ENCODE measurements at regions not wholly inside any gene's neighbourhood (a gene's known extent, or its start where the extent isn't known, plus 50 kb on each side); places are given as distances from the start of the nearest gene placed in this dataset.

DNA sequence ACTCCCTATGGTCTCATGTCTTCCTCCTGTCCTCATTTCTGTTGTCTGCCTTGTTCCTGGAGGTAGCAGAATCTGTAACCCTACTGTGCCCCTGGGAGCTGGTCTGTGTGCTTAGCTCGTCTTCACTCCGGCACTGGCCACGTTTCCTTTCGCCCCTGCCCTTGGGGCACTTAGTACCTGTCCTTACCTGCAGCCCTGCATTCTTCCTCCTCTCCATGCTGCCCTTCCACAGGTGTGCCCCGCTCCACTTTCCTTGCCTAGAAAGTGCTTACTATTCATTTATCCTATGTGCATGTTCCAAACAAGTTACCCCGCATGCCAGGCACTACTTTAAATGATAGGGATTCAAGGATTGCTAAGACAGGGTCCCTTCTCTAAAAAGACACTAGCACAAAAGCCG lies 199.9 kb upstream of the ZMIZ1 start:
- Histone ChIP-seq H3K36me3 (replicated peaks) (no peaks in the 10 kb centered on the region), H3K4me3 (no peak overlapping the region), H3K27me3 (ENCODE audit: low read depth) (no peaks in the 10 kb centered on the region), H3K4me1 (no peaks in the 10 kb centered on the region), H3K9me3 (no peaks in the 10 kb centered on the region)
- no peak for DNase-seq (ENCODE audit: low spot score in 2 of 2)
- in situ Hi-C loops (cut with MboI; ENCODE audit: low sequenced_read_pairs): no loop called here

DNA sequence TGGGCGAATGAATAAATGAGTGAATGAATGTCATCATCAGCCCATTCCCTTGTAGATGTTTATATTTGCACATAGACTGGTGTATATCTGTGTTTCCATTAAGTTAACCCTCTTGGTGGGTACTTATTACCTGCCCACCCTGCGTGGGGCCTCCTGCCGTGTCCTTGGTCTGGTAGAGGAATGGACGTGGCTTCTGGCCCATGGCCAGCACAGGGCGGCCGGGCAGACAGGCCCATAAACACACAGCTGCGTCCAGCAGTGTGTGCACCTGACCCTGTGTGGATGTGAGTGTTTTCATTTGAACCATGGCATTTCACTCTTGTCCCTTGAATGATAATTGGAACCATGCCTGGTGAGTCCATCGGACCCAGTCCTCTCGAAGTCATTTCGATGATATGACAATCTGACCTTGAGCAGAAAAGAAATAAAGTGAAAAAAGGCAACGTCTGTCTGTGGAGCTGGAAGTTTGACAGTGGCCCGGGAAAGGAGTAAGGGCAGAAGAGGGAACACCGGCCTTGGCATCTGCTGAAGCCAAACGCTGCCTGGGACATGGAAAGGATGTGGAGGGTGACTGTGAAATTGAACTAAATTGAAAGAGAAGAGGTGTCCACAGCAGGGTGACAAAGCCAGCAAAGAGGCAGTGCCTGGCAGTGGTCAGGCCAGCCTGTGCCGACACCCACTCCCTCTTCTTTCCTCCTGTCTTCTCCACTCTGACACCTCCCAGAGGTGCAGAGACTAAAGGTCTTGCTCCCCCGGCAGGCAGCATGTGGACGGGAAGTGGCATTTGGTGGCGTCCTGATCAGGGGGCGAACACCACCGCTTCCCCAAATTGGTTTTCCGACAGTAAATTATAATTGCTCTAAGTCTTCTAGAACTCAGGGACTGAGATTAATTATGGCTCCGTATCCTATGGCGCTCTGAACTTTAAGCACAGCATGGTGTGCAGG lies 199.0 kb upstream of the ZMIZ1 start:
- no peaks in the 10 kb centered on the region for H3K9me3 ChIP-seq
- in situ Hi-C loops (cut with MboI; ENCODE audit: low sequenced_read_pairs): no loop called here

DNA sequence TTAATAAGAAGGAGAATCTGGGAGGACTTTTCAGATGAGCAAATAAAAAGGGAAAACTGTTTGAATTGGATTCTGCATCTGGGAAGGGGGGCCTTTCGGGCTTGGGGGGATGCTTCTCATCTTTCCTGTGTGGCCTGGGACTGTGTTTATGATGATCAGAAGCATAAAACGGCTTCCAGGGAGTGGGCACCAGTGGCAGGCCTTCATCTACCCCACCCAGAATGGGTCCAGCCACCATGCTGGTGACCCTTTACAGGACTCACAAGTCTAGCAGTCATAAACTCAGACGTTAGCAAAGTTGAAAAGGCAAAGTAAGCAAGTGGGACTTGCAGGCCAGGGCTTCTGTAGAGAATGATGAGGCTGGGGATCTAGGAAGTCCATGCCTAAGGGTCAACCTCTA lies 198.3 kb upstream of the ZMIZ1 start:
- in situ Hi-C loops (cut with MboI; ENCODE audit: low sequenced_read_pairs): no loop called here
- Histone ChIP-seq H3K36me3 (replicated peaks) (no peaks in the 10 kb centered on the region), H3K4me3 (no peak overlapping the region), H3K27me3 (ENCODE audit: low read depth) (peaks cover 5% of the 10 kb centered on the region), H3K4me1 (no peaks in the 10 kb centered on the region), H3K9me3 (no peaks in the 10 kb centered on the region)
- no peak for DNase-seq (ENCODE audit: low spot score in 2 of 2)

More for the DNA sequence above, 199.0 kb upstream of the ZMIZ1 start:
- H3K4me3 ChIP-seq: no peak overlapping the region
- H3K36me3 ChIP-seq (replicated peaks): no peaks in the 10 kb centered on the region
- no peak for DNase-seq (ENCODE audit: low spot score in 2 of 2)
- H3K4me1 ChIP-seq: no peaks in the 10 kb centered on the region
- H3K27me3 ChIP-seq (ENCODE audit: low read depth): peaks cover 5% of the 10 kb centered on the region

DNA sequence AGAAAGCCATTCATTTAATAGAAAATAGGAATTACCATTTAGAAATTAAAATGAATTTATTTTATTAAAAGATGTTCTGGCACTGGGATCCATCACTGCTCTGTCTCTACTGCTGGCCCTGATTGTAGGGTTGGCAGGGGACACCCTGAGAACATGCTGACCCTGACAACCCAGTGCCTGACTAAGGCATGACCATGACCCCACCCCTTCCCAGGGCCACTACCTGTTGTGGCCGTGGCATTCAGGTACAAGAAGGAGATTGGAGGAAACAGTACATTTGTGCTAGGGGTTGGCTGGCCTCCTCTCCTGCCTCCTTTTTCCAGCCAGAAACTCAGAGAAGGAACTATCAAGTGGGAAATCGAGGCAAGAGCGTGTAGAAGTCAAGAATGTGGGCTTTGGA lies 197.0 kb upstream of the ZMIZ1 start:
- no peaks in the 10 kb centered on the region for H3K36me3 ChIP-seq (replicated peaks)
- DNase-seq (ENCODE audit: low spot score in 2 of 2): no peak
- H3K27me3 ChIP-seq (ENCODE audit: low read depth): peaks cover 5% of the 10 kb centered on the region
- H3K4me1 ChIP-seq: no peaks in the 10 kb centered on the region
- no peak overlapping the region for H3K4me3 ChIP-seq
- H3K9me3 ChIP-seq: no peaks in the 10 kb centered on the region
- in situ Hi-C loops (cut with MboI; ENCODE audit: low sequenced_read_pairs): no loop called here

DNA sequence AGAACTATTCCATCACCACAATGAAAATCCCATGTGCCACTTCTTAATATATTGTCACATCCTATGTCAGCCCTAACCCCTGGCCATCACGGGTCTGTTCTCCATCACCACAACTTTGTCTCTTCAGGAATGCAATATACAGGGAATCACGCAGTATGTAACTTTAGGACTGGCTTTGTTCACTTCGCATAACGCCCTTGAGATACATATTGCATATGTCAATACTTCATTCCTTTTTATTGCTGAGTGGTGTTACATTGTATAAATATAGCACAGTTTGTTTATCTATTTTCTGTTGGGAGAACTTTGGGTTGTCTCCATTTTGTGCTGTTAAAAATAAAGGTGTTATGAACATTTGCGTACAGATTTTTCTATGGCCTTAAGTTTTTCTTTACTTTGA lies 195.4 kb upstream of the ZMIZ1 start:
- H3K27me3 ChIP-seq (ENCODE audit: low read depth): peaks cover 5% of the 10 kb centered on the region
- no peak for DNase-seq (ENCODE audit: low spot score in 2 of 2)
- no peaks in the 10 kb centered on the region for H3K4me1 ChIP-seq
- H3K4me3 ChIP-seq: no peak overlapping the region
- no peaks in the 10 kb centered on the region for H3K9me3 ChIP-seq
- in situ Hi-C loops (cut with MboI; ENCODE audit: low sequenced_read_pairs): no loop called here
- no peaks in the 10 kb centered on the region for H3K36me3 ChIP-seq (replicated peaks)

DNA sequence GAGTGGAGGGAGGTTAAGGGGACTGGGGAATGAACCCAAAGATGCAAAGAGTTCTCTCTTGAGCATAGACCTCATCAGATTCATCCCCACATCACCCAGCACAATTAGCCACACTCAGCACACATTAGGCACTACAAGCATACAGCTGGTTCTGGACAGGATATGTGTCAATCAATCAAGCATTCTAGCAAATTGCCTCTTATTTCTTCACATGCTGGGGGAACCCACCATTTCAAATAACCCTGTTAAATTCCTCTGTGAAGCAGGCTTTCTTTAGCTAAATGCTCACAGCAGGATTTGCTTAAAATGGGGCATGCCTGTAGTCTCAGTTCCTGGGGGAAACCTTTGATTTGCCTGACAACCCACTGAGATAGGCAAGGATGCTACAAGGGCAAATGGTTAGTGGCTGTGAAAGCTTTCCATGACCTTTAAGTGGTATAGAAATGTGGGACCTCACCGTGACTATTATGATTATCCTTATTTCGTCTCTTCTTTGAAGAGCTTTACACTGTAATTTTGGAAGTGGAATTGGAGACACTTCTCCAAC lies 193.4 kb upstream of the ZMIZ1 start:
- no peak for DNase-seq (ENCODE audit: low spot score in 2 of 2)
- in situ Hi-C loops (cut with MboI; ENCODE audit: low sequenced_read_pairs): no loop called here
- peaks cover 5% of the 10 kb centered on the region for H3K27me3 ChIP-seq (ENCODE audit: low read depth)
- no peak overlapping the region for H3K4me3 ChIP-seq
- no peaks in the 10 kb centered on the region for H3K4me1 ChIP-seq
- H3K36me3 ChIP-seq (replicated peaks): no peaks in the 10 kb centered on the region
- H3K9me3 ChIP-seq: no peaks in the 10 kb centered on the region

DNA sequence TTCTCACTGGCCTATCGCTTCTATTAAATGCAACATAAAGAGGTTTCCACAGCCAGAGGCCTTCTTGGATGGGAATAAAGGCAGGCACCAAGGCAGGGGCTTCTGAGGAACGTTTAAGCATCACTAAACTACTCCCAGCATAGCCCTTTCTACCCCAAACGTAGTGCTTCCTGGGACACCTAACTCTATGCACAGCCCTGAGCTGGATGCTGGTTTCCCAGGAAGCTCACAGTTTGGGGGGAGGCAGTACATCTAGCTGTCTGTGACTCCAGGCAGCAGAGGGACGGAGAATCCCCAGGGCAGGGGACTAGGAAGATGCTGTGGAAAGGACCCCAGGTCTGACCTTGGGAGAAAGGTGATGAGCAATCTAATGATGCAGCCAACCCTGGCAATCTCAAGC lies 192.8 kb upstream of the ZMIZ1 start:
- no peak for DNase-seq (ENCODE audit: low spot score in 2 of 2)
- H3K9me3 ChIP-seq: no peaks in the 10 kb centered on the region
- in situ Hi-C loops (cut with MboI; ENCODE audit: low sequenced_read_pairs): no loop called here
- H3K4me1 ChIP-seq: no peaks in the 10 kb centered on the region
- no peak overlapping the region for H3K4me3 ChIP-seq
- H3K27me3 ChIP-seq (ENCODE audit: low read depth): peaks cover 5% of the 10 kb centered on the region
- H3K36me3 ChIP-seq (replicated peaks): no peaks in the 10 kb centered on the region

DNA sequence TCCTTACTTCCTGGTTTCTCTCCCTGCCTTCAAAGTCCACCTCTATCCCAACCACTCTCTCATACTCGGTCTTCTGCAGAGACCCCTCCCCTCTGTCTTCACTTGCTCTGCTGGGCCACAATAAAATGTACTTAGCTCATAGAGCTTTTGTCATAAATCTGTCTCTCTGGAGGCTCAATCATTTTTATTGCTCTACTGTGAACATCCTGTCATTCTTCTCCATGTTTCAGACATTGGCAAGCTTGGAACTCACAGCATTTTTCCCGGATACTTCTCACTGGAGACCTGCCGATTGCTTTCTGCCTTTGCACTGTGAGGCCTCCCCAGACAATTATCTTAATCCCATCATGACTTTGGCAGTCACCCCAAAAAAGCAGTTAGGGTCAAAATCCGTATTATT lies 192.3 kb upstream of the ZMIZ1 start:
- no peaks in the 10 kb centered on the region for H3K9me3 ChIP-seq
- H3K4me3 ChIP-seq: no peak overlapping the region
- no peaks in the 10 kb centered on the region for H3K4me1 ChIP-seq
- in situ Hi-C loops (cut with MboI; ENCODE audit: low sequenced_read_pairs): no loop called here
- DNase-seq (ENCODE audit: low spot score in 2 of 2): no peak
- no peaks in the 10 kb centered on the region for H3K36me3 ChIP-seq (replicated peaks)
- H3K27me3 ChIP-seq (ENCODE audit: low read depth): peaks cover 5% of the 10 kb centered on the region

DNA sequence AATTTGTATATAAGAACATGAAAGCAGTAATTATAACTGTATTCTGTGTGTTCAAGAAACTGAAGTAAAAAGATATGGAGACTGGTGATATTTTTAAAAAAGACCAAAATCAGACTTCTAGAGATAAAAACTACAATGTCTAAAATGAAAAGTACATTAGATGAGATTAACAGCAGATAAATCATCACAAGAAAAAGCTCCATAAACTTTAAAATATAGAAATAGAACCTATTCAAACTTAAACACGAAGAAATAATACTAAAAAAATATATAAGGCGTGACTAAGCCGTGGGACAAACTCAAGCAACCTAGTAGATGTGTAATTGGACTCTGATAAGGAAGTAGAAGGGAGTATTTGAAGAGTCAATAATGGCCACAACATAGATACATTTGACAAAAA lies 189.1 kb upstream of the ZMIZ1 start:
- no peaks in the 10 kb centered on the region for H3K9me3 ChIP-seq
- H3K4me3 ChIP-seq: no peak overlapping the region
- no peaks in the 10 kb centered on the region for H3K36me3 ChIP-seq (replicated peaks)
- H3K27me3 ChIP-seq (ENCODE audit: low read depth): no peaks in the 10 kb centered on the region; the same call in 1 of the 2 replicates
- no peak for DNase-seq (ENCODE audit: low spot score in 2 of 2)
- in situ Hi-C loops (cut with MboI; ENCODE audit: low sequenced_read_pairs): no loop called here
- H3K4me1 ChIP-seq: no peaks in the 10 kb centered on the region

DNA sequence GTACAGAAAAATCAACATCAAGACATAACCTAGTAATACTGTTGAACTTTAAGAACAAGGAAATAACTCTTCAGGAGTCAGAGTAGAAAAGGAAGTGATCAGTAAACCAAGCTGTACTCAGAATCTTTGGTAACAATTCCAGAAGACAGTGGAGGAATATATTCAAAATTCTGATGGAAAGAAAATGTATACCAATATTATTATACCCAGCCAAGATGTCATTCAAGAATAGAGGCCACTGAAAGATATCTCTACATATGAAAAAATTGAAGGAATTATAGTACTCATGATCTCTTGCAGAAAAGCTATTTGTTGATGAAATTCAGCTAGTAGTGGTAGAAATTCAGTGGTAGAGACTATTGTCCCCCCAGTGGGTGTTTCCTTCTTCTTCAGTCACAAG lies 182.6 kb upstream of the ZMIZ1 start:
- H3K36me3 ChIP-seq (replicated peaks): no peaks in the 10 kb centered on the region
- no peak overlapping the region for H3K4me3 ChIP-seq
- H3K9me3 ChIP-seq: 0 out of 2 replicates have a peak, but pooled peaks cover 3% of the 10 kb centered on the region
- in situ Hi-C loops (cut with MboI; ENCODE audit: low sequenced_read_pairs): no loop called here
- no peaks in the 10 kb centered on the region for H3K27me3 ChIP-seq (ENCODE audit: low read depth)
- H3K4me1 ChIP-seq: no peaks in the 10 kb centered on the region
- no peak for DNase-seq (ENCODE audit: low spot score in 2 of 2)

DNA sequence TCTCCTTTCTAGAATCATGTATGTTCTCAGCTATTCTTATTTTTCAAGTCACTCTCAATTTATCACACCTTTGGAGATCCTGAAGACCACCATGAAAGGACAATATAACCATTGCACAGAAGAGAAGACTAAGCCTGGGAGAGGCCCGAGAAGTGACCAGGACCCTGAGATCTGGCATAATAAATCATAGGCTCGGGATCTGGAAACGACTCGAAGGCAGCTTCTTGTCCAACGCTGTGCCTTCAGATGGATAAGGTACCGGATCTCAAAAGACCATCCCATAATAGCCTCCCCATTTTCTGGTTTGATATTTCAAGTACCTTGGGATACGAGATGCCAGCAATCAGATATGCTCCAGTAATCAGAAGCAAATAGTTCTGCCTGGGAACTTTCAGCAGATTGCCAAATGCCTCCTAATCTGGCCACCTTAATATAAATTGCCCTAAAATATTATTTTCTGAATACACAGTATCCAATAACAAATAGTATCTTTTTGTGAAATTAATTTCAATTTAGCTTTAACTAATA lies 179.2 kb upstream of the ZMIZ1 start:
- Histone ChIP-seq H3K4me3 (no peak overlapping the region), H3K27me3 (ENCODE audit: low read depth) (no peaks in the 10 kb centered on the region), H3K9me3 (0 out of 2 replicates have a peak, but pooled peaks cover 3% of the 10 kb centered on the region), H3K4me1 (no peaks in the 10 kb centered on the region), H3K36me3 (replicated peaks) (no peaks in the 10 kb centered on the region)
- in situ Hi-C loops (cut with MboI; ENCODE audit: low sequenced_read_pairs): no loop called here
- no peak for DNase-seq (ENCODE audit: low spot score in 2 of 2)

DNA sequence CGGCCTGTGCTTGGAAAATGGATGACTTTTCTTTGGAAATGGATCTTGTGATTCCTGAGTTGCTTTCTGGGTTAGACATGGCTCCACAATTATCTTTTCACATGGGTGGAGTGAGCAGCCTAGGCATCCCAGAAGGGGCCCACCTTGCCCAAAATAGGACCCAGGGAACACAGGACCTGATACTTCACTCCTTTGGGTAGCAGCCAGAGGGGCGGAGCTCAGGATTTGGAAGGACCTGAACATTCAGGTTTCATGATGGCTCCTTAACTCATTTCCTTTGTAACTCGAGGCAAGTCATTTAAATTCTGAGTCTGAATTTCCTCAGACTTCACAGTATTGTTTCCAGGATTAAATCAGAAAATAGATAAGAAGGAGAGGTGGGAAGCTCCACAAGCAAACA lies 178.3 kb upstream of the ZMIZ1 start:
- no peaks in the 10 kb centered on the region for H3K4me1 ChIP-seq
- H3K27me3 ChIP-seq (ENCODE audit: low read depth): no peaks in the 10 kb centered on the region
- no peak for DNase-seq (ENCODE audit: low spot score in 2 of 2)
- 0 out of 2 replicates have a peak, but pooled peaks cover 3% of the 10 kb centered on the region for H3K9me3 ChIP-seq
- in situ Hi-C loops (cut with MboI; ENCODE audit: low sequenced_read_pairs): no loop called here
- no peak overlapping the region for H3K4me3 ChIP-seq
- no peaks in the 10 kb centered on the region for H3K36me3 ChIP-seq (replicated peaks)

DNA sequence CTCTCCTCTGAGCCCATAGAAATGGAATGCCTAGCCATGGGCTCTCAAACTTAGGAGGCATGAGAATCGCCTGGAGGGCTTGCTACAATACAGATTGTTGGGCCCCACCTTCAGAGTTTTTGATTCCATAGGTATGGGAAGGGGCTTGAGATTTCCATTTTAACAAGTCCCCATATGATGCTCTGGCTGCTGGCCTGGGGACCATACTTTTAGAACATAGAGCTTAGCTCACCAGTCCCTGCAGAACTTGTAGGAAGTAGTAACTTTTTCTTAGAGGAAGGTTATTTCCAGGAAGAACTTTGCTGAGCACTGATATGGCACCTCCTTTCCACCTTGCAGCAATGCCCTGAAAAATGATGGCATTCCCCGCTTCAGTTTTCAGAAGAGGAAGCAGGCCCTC lies 177.0 kb upstream of the ZMIZ1 start:
- DNase-seq (ENCODE audit: low spot score in 2 of 2): no peak
- Histone ChIP-seq H3K4me1 (no peaks in the 10 kb centered on the region), H3K27me3 (ENCODE audit: low read depth) (no peaks in the 10 kb centered on the region), H3K4me3 (no peak overlapping the region), H3K36me3 (replicated peaks) (no peaks in the 10 kb centered on the region), H3K9me3 (no peaks in the 10 kb centered on the region)
- in situ Hi-C loops (cut with MboI; ENCODE audit: low sequenced_read_pairs): no loop called here

All from HAP-1 (cell line).